Small intestine (tissue), 7 donors: ENCODE measurements at regions not wholly inside any gene's neighbourhood (a gene's known extent, or its start where the extent isn't known, plus 50 kb on each side); places are given as distances from the start of the nearest gene placed in this dataset.
"Not testable (repeated sequence)": the region's sequence is repeated elsewhere in the genome, so short reads cannot be mapped to it uniquely, and the experiment has no call there.

ENCODE experiments used
- DNase-seq, 2 donors: peaks; one replicate each; pipeline versions ENCODE4 v3.0.0 to v3.0.0-alpha.2; 2013
- FAIRE-seq: peaks from 2 replicates; lab custom pipeline; 2012; peaks lifted over from hg19 to GRCh38; lab: Jason Lieb, UNC
- H3K27ac ChIP-seq, 3 donors: one replicate each; pipeline ENCODE4 v1.5.1; 2013; ENCODE audit warnings: low read length in 2 of 3, mild to moderate bottlenecking in 2 of 3, control low read depth in 1 of 3, inconsistent platforms in 1 of 3, low read depth in 1 of 3, moderate library complexity in 1 of 3
- H3K27me3 ChIP-seq, 3 donors: one replicate each; pipeline ENCODE4 v1.6.1; 2013; ENCODE audit warnings: low read length in 3 of 3, inconsistent platforms in 1 of 3; ENCODE audit not compliant: control insufficient read depth in 3 of 3, insufficient read depth in 3 of 3
- H3K36me3 ChIP-seq, 3 donors: one replicate each; pipeline ENCODE4 v1.6.1; 2013; ENCODE audit warnings: low read length in 3 of 3, inconsistent platforms in 1 of 3, low read depth in 1 of 3, mild to moderate bottlenecking in 1 of 3, moderate library complexity in 1 of 3; ENCODE audit not compliant: control insufficient read depth in 3 of 3, insufficient read depth in 2 of 3
- H3K4me1 ChIP-seq, 3 donors: one replicate each; pipeline ENCODE4 v1.6.1; 2013; ENCODE audit warnings: low read length in 2 of 3, inconsistent platforms in 1 of 3, low read depth in 1 of 3, mild to moderate bottlenecking in 1 of 3, moderate library complexity in 1 of 3; ENCODE audit not compliant: control insufficient read depth in 3 of 3, insufficient read depth in 2 of 3
- H3K4me3 ChIP-seq, 3 donors: one replicate each; pipeline ENCODE4 v1.5.1; 2013; ENCODE audit warnings: low read length in 3 of 3, control low read depth in 1 of 3, inconsistent platforms in 1 of 3, low read depth in 1 of 3, mild to moderate bottlenecking in 1 of 3, moderate library complexity in 1 of 3
- H3K9me3 ChIP-seq, 2 donors: one replicate each; pipeline ENCODE4 v1.6.1; 2013; ENCODE audit warnings: low read depth in 1 of 2, low read length in 1 of 2; ENCODE audit not compliant: control insufficient read depth in 2 of 2, insufficient read depth in 1 of 2
- WGBS, 3 donors: extraction: QIAGEN DNeasy Blood & Tissue Kit; methylation state at CpG; one replicate each; pipeline ENCODE4 v1.1.7; 2013; 5-methylcytosine and 5-hydroxymethylcytosine counted together
- donor health status: healthy with polysubstance abuse.
- donor health status: control.
- donor health status: control.
- donor health status: Bipolar disorder and iron deficiency.
- donor health status: healthy.

- no peak overlapping the region for H3K27ac ChIP-seq
- peaks cover 0 to 2% (median 0%) of the 10 kb centered on the region in 3 donors for H3K36me3 ChIP-seq
- FAIRE-seq (no peak), DNase-seq (no peak)
- no peaks in the 10 kb centered on the region for H3K9me3 ChIP-seq
- WGBS, 3 donors = 44 to 85% (median 57%) methylated on average over 1 of the region's 1 CpG
- no peaks in the 10 kb centered on the region for H3K4me1 ChIP-seq
- H3K27me3 ChIP-seq = no peaks in the 10 kb centered on the region
- H3K4me3 ChIP-seq = no peak overlapping the region
These were observed 92.6 kb upstream of the CREB1 start for GRCh38 chr2:207437136-207437523.

- Histone ChIP-seq H3K4me1 (no peaks in the 10 kb centered on the region), H3K27ac (no peak overlapping the region), H3K4me3 (no peak overlapping the region), H3K36me3 (peaks cover 0 to 2% (median 0%) of the 10 kb centered on the region in 3 donors), H3K27me3 (no peaks in the 10 kb centered on the region), H3K9me3 (no peaks in the 10 kb centered on the region)
- FAIRE-seq = no peak
- 13 to 63% (median 31%) methylated on average over 13 of the region's 13 CpGs for WGBS, 3 donors
- peak; percentile 3 to 59 for DNase-seq
These were observed 92.1 kb upstream of the CREB1 start for GRCh38 chr2:207437524-207438143.

GRCh38 chr2:207438414-207439126 is 91.2 kb upstream of the CREB1 start:
- peaks cover 0 to 2% (median 0%) of the 10 kb centered on the region in 3 donors for H3K36me3 ChIP-seq
- DNase-seq (no peak), FAIRE-seq (no peak)
- H3K4me3 ChIP-seq = no peak overlapping the region
- WGBS, 3 donors = 83 to 95% (median 85%) methylated on average over 3 of the region's 3 CpGs
- H3K4me1 ChIP-seq = no peaks in the 10 kb centered on the region
- H3K27ac ChIP-seq = no peak overlapping the region
- H3K27me3 ChIP-seq = no peaks in the 10 kb centered on the region
- H3K9me3 ChIP-seq = no peaks in the 10 kb centered on the region

- H3K36me3 ChIP-seq, DNase-seq, FAIRE-seq, H3K27ac ChIP-seq, H3K4me3 ChIP-seq, H3K27me3 ChIP-seq, H3K4me1 ChIP-seq, H3K9me3 ChIP-seq: not testable (repeated sequence)
These were observed 89.9 kb upstream of the CREB1 start for GRCh38 chr2:207439881-207440280.

GRCh38 chr2:207444756-207445155 is 85.0 kb upstream of the CREB1 start:
- 65 to 76% (median 67%) methylated on average over 4 of the region's 4 CpGs for WGBS, 3 donors
- Histone ChIP-seq H3K4me1 (no peaks in the 10 kb centered on the region), H3K9me3 (no peaks in the 10 kb centered on the region), H3K27ac (no peak overlapping the region), H3K4me3 (no peak overlapping the region), H3K36me3 (no peaks in the 10 kb centered on the region), H3K27me3 (peaks cover 0 to 2% (median 0%) of the 10 kb centered on the region in 3 donors)
- DNase-seq (no peak), FAIRE-seq (no peak)

GRCh38 chr2:207446653-207447052 is 83.1 kb upstream of the CREB1 start:
- Histone ChIP-seq H3K36me3 (no peaks in the 10 kb centered on the region), H3K9me3 (no peaks in the 10 kb centered on the region), H3K27ac (no peak overlapping the region), H3K4me3 (no peak overlapping the region), H3K4me1 (no peaks in the 10 kb centered on the region), H3K27me3 (peaks cover 0 to 2% (median 0%) of the 10 kb centered on the region in 3 donors)
- 62 to 76% (median 64%) methylated on average over 6 of the region's 6 CpGs for WGBS, 3 donors
- DNase-seq (no peak), FAIRE-seq (no peak)

GRCh38 chr2:207448006-207448405 is 81.8 kb upstream of the CREB1 start:
- Histone ChIP-seq H3K4me1 (no peaks in the 10 kb centered on the region), H3K9me3 (no peaks in the 10 kb centered on the region), H3K4me3 (no peak overlapping the region), H3K27me3 (peaks cover 0 to 2% (median 0%) of the 10 kb centered on the region in 3 donors), H3K36me3 (no peaks in the 10 kb centered on the region), H3K27ac (no peak overlapping the region)
- DNase-seq = no peak
- 50 to 72% (median 55%) methylated on average over 1 of the region's 1 CpG for WGBS, 3 donors
- no peak for FAIRE-seq

- Histone ChIP-seq H3K36me3 (no peaks in the 10 kb centered on the region), H3K4me1 (no peaks in the 10 kb centered on the region), H3K27me3 (peaks cover 0 to 2% (median 0%) of the 10 kb centered on the region in 3 donors), H3K27ac (no peak overlapping the region), H3K9me3 (peaks cover 0 to 3% of the 10 kb centered on the region in 2 donors), H3K4me3 (no peak overlapping the region)
- DNase-seq (no peak), FAIRE-seq (no peak)
- 73 to 81% (median 78%) methylated on average over 1 of the region's 1 CpG for WGBS, 3 donors
These were observed 80.1 kb upstream of the CREB1 start for GRCh38 chr2:207449642-207450165.
